GM19035 (cell line): ENCODE measurements at regions not wholly inside any gene's neighbourhood (a gene's known extent, or its start where the extent isn't known, plus 50 kb on each side); places are given as distances from the start of the nearest gene placed in this dataset.
"Not testable (repeated sequence)": the region's sequence is repeated elsewhere in the genome, so short reads cannot be mapped to it uniquely, and the experiment has no call there.

Experiments
- ATAC-seq: cut with Tn5 transposase; IDR thresholded peaks from one replicate; pipeline ENCODE4 v1.9.1; 2021; ENCODE audit not compliant: unreplicated experiment

DNA sequence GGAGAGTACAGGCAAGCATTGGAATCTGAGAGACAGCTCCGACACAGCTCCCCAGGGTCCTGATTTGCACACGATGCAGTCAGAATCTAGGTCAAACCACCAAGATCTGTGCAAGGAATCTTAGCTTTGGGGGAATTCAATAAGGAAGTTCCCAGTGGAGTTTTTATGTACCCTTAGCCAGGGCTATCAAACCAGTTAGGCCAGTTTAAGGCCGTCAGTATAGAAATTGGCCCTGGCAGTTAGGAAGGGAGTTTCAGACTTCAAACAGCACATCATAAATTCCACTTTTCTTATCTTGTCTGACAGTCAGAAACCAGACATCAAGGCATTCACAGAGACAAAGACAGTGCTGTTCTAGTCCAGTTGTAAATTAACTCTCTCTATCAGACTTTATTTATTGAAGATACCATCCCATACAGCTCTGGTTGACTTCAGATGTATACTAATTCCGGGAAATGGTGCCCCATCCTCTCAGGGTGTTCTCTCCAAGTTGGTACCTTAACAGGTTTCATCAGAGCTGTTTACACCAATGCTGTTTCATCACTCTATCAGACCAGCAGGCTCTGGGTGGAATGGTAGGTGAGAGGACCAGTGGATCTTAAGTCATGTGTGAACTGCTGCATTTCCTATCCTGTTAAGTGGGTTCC is 157.5 kb upstream of the ATF7IP start:
- ATAC-seq: no peak

DNA sequence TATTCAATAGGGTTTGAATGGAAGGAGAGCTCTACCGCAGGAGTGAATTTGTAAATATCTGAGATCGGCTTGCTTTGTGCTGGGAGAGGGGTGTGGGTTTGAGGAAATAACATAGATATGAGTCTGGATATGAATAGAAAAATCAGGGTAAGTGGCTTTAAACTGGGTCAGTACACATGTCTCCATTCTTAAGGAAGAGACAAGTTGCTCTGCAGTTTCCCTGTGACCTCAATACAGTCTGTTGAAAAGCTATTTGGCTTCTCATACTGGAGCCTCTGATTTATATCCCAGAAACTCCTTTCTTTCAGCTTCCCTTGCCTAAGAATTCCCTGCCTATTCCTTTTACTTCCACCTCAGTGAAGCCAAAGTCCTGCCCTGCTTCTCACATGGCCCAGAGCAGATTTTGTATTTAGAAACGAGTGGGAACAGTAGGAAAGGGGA is 153.5 kb upstream of the ATF7IP start:
- no peak for ATAC-seq

DNA sequence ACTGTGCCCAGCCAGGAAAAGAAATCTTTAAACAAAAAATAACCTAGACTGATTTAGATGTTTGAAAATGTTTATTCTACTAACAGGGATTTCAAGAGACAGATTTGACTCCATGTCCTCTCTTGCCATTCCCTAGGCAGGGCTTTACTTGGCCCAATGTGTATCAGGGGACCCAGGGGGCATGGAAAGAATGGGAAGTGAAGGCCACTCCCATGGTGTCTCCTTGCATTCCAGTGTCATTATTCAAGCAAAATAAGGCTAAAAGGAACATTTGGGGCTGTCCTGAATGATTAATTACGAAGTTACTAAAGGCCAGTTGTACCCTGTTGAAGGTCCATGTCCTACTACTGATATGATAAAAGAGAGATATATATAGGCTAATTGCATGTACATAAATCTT is 151.9 kb upstream of the ATF7IP start:
- ATAC-seq: no peak

DNA sequence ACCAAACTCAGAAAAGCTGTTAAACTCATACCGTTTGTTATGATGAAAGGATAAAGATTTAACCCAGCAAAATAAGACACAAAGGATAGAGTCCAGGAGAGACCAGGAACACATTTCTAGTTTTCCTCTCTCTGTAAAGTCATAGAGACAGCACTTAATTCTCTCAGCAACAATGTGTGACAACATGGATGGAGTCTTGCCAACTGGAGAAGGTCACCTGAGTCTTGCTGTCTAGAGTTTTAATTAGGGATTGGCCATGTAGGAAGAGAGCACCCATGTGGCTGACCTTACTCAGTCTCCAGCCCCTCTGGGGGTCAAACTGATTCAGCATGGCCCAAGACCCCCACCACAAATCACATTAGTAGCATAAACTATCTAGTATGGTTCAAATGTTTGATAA is 151.0 kb upstream of the ATF7IP start:
- ATAC-seq: no peak

- ATAC-seq: not testable (repeated sequence)
These were observed 149.5 kb upstream of the ATF7IP start for GRCh38 chr12:14215949-14216348.

DNA sequence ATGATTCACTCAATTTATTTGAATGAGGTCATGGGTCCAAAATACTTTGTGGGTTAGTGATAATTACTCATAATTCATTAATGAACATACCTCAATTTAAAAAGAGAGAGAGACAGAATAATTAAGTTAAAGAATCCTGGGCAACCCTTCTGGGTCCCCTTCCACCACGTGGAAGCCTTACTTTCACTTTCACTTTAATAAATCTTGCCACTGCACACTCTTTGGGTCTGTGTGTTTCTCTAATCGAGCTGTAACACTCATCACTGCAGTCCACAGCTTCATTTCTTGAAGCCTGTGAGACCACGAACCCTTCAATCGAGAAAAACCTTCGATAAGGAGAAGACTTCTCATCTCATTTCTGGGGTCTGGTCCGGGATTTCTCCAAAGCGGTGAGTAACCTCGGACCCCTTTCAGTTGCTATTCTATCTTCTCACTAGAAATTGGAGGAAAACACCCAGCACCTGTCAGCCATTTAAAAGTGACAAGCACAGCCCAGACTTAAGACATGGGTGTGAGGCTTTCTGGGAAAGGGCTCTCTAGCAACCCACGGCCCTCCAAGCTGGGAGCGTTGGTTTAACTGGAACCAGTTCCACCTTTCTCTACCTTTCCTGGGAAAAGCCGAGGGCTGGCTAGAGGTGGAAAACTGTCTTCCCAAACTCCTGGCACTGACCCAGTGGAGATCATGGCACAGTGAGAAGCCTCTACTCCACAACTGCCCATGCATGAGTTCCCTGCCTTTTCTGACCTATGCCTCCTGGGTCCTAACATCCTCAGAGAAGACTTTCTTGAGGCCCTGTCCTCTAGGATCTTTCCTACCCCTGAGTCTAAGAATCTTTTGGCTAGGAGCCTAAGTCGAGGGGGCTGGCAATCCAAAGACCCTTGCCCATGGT is 148.8 kb upstream of the ATF7IP start:
- no peak for ATAC-seq

DNA sequence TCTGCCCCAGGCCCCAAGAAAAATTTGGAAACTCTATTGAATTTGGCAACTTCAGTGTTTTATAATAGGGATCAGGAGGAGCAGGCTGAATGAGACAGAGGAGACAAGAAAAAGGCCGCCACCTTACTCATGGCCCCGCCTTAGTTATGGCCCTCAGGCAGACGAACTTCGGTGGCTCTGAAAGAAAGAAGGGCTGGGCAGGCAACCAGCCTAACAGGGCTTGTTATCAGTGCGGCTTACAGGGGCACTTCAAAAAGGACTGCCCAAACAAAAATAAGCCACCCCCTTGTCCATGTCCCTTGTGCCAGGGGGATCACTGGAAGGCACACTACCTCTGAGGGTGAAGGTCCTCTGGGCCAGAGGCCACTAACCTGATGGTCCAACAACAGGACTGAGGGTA is 146.3 kb upstream of the ATF7IP start:
- no peak for ATAC-seq

DNA sequence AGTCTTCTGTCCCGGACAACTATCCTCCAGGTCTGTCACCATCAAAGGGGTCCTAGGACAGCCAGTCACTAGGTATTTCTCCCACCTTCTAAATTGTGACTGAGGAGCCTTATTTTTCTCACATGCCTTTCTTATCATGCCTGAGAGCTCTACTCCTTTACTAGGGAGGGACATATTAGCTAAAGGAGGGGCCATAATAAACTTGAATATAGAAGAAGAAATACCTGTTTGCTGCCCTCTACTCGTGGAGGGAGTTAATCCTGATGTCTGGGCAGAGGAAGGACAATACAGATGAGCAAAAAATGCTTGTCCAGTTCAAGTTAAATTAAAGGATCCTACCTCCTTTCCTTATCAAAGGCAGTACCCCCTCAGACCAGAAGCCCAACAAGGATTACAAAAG is 145.8 kb upstream of the ATF7IP start:
- ATAC-seq: not testable (repeated sequence)

DNA sequence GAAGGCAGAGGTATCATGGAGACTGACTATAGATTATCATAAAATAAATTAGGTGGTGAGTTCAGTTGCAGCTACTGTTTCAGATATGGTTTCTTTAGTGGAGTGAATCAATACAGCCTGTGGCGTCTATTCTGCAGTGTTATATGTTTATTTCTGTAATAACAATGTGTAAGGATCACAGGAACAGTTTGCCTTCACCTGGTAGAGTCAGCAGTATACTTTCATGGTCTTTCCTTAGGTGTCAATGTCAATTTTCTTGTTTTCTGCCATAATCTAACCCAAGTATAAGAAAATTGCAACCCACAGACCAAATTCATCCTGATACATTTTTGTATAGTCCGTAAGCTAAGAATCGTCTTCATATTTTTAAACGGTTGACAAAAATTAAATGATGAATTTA is 140.4 kb upstream of the ATF7IP start:
- no peak for ATAC-seq

GRCh38 chr12:14235176-14235575 is 130.3 kb upstream of the ATF7IP start:
- not testable (repeated sequence) for ATAC-seq

DNA sequence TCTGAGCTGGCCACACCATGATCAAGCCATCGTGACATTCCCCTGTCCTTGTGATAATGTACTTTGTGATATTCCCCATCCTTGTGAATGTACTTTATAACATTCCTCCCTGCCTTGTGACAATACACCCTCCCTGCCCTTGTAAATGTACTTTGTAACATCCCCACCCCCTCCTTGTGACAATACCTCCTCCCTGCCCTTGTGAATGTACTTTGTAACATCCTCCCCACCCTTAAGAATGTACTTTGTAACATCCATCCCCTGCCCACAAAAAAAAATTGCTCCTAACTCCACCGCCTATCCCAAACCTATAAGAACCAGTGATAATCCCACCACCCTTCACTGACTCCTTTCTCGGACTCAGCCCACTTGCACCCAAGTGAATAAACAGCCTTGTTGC is 128.8 kb upstream of the ATF7IP start:
- not testable (repeated sequence) for ATAC-seq

GRCh38 chr12:14238221-14238792 is 127.2 kb upstream of the ATF7IP start:
- ATAC-seq: no peak

DNA sequence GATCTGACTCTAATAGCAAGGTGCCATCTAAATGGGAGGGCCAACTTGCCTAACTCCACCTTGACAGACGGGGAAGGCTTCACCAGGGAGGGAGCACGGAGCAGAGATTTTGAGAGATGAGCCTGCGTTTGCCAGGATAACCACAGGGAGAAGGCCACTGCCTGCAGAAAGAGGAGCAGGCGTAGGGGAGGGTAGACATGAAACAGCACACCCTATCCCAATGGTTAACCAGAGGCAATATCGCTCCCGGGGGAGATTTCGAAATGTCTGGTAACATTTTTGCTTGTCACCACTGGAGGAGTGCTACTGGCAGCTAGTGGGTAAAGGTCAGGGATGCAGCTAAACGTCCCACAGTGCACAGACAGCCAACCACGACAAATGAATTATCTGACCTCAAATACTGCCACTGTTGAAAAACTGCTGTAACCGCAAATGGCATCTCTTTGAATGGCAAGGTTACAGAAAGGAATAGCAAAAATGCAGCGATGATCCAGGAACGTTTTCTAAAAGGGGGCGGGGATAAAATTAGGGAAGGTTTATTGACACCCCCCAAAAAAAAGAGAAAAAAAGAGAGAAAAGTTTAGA is 126.0 kb upstream of the ATF7IP start:
- peak; percentile 80 for ATAC-seq

GRCh38 chr12:14239935-14240872 is 125.3 kb upstream of the ATF7IP start:
- ATAC-seq: peak; percentile 41

DNA sequence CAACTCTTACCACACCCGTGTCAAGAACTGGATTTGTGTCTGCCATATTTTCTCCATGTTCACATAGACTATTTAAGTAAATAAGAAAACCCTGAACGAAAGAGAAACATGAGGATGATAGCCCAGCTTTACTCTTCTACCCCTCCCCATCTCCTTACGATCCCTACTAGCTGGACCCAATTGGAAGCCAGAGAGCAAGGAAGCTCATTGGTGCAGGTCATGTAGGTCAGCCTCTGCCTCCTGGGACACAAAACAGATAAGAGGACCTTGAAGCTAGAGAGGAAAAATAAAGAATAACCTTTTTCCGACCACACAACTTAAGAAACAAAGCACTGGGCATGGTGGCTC is 124.6 kb upstream of the ATF7IP start:
- no peak for ATAC-seq

DNA sequence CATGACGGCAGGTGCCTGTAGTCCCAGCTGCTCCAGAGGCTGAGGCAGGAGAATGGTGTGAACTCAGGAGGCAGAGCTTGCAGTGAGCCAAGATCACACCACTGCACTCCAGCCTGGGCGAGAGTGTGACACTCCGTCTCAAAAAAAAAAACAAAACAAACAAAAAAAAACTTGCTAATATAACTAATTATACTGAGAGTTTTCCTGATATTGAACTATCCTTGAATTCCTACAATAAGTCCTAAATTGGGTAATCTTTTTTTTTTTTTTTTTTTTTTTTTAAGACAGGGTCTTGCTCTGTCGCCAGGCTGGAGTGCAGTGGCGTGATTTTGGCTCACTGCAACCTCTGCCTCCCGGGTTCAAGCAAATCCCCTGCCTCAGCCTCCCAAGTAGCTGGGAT is 122.7 kb upstream of the ATF7IP start:
- ATAC-seq: not testable (repeated sequence)

DNA sequence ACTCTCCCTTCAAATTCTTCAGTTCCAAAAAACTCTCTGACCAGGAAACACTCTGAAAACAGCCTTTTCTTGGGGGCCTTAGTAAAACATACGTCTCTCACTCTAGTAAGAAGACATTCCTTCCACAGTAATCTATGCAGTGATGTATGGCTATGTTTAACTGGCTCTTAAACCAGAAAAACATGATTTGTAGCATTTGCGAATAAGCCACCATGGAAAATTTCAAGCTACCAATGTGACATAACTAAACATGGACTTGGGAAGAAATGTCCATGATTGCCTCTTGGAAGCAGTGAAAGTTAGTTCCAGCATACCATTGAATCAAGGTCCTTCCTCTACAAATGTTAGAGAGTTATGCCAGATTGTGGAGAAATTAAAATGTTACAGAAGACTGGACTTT is 121.5 kb upstream of the ATF7IP start:
- no peak for ATAC-seq

- ATAC-seq: no peak
These were observed 120.4 kb upstream of the ATF7IP start for GRCh38 chr12:14244876-14245669.

DNA sequence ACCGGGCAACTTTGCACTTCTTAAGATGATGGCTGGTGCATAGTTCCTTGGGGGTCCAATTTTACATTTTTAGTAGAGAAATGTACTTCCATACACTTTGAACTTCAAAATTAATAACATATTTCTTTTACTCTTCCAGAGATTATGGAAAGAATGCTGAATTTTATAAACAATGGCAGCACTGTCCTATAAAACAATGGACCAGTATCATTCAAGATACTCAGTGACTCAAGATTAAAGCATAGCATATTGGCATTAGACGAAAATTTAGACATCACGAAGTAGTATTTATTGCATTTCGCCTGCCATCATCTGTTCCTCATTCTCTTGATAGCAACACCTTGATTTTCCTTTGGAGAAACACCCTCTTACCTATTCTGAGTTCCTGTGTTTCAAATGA is 118.3 kb upstream of the ATF7IP start:
- ATAC-seq: no peak

DNA sequence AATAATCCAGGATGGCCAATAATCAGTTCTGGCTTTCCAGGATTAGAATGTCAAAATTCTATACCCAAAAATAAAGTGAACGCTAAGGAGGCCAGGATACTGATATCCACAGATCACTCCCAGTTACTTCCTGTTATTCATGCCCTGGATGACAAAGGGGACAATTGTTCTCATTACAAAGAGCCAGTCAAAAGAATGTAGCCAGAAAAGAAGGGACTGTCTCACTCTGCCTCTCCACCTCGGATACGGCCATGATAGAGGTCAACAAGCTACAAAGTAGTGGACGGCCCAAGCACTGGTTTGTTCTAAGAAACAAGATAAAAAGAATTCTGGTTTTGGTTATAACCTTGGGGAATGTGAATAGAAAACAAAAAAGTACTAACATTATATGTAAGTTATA is 116.1 kb upstream of the ATF7IP start:
- ATAC-seq: no peak
